HG03066 (cell line): ENCODE measurements at regions not wholly inside any gene's neighbourhood (a gene's known extent, or its start where the extent isn't known, plus 50 kb on each side); places are given as distances from the start of the nearest gene placed in this dataset.
"Not testable (repeated sequence)": the region's sequence is repeated elsewhere in the genome, so short reads cannot be mapped to it uniquely, and the experiment has no call there.

Source experiments
- ATAC-seq: cut with Tn5 transposase; IDR thresholded peaks from one replicate; pipeline ENCODE4 v1.9.1; 2021; ENCODE audit warnings: low read depth; ENCODE audit not compliant: unreplicated experiment

DNA sequence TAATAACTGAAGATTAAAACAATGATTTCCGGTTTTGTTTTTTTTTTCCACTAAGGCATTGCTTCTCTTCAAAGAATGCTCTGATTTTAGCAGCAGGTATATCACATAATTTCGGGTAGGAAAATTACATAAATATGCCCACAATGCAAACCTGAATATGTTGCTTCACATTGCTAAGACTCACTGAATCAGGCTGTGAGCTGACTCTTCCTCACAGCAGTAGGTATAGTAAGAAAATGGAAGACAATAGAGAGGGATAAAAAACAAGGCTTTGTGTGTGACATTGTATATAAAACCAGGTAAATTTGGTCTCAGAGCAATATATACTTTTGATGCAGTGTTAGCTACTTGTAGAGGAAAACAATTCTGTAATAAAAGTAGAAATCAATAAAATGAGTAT lies 1355.0 kb downstream of the OLFM4 start:
- ATAC-seq = no peak

- no peak for ATAC-seq
Observed at GRCh38 chr13:54387625-54388024, 1359.0 kb downstream of the OLFM4 start.

DNA sequence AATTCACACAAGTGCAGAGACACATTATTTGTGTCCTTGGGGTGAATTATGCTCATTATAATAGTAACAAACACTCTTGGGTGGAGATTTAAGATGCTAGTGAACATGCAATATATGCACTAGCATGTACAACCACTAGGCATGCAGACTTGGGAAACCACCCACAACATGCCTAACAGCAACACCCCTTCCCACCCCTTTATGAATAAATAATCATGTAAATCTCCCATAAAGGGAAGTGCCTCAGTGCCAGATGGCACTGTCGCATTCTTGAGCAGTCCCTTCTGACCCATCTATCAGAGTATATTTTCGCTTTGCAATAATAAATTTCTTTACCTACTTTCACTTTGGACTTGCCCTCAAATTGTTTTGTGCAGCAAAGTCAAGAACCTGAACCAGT lies 1362.2 kb downstream of the OLFM4 start:
- ATAC-seq = no peak

DNA sequence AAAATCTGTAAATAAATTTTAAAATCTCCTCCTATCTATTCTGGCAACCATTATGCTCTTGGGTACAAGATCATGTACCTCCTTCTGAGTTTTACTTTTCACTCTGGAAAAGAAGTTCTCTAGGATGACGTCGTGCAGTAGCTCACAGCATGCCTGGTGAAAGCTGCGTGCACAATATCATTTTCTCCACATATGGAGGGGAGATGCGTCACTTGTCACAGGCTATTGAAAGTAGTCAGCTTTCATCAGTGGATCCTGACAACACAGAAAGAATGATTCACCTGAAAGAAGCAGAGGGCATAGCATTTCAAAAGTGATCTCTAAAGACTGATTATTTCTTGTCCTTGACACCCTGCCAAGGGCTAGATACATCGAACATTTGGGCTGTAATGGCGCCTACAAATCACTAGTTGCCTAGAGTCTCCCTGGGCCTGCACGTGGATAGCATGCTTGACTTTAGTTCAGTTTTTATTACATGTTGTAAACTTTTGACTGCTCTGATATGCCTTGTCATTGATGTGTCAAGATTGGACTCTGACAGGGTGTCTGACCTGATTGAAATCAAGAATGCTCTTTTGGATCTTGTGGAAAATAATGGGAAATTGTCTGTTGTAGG lies 1365.6 kb downstream of the OLFM4 start:
- no peak for ATAC-seq

GRCh38 chr13:54394908-54395307 lies 1366.3 kb downstream of the OLFM4 start:
- ATAC-seq = no peak

DNA sequence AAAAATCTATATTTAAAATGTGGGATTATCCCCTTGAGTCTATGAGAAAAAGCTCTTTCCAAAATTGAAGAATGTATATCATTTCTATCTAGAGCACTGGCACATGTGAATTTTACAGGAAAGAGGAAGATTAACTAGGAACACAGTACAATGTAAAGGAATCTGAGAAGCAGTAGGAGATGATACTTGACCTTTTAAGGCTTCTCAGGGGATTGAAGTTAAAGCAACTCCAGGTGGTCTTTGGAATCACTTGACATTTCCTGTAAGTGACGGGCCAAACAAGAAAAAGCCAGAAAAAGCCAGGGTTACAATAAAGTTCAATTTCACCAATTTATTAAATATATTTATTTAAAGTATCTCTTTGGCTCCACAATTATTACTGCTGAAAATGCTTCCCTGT lies 1373.9 kb downstream of the OLFM4 start:
- ATAC-seq = no peak

GRCh38 chr13:54415753-54416366 lies 1387.2 kb downstream of the OLFM4 start:
- ATAC-seq = no peak

DNA sequence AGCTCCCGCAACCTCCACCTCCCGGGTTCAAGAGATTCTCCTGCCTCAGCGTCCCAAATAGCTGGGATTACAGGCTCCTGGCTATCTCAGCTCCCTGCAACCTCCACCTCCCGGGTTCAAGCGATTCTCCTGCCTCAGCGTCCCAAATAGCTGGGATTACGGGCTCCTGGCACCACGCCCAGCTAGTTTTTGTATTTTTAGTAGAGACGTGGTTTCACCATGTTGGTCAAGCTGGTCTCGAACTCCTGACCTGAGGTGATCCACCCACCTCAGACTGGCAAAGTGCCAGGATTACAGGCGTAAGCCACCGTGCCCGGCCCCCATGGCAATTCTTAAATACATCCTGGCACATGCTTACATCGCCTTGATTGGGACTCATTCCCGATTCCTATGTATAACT lies 1394.3 kb downstream of the OLFM4 start:
- not testable (repeated sequence) for ATAC-seq

DNA sequence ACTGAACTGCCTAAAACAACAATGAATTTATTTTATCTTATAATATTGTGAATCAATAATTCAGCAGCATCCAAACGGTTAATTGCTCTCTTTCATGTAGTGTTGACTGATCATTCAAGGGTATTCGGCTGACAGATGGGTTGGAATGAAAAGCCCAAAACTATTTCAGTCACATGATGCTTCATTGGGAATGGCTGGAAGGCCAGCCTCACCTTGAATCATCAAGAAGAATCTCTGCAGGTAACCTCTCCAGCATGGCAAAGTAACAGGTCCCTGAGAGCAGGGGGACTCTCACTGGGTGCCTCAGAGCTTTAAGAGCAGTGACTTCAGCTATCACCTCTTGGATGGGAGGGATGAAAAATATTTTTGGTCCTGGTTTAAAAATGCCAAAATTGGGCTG lies 1395.7 kb downstream of the OLFM4 start:
- ATAC-seq = no peak

DNA sequence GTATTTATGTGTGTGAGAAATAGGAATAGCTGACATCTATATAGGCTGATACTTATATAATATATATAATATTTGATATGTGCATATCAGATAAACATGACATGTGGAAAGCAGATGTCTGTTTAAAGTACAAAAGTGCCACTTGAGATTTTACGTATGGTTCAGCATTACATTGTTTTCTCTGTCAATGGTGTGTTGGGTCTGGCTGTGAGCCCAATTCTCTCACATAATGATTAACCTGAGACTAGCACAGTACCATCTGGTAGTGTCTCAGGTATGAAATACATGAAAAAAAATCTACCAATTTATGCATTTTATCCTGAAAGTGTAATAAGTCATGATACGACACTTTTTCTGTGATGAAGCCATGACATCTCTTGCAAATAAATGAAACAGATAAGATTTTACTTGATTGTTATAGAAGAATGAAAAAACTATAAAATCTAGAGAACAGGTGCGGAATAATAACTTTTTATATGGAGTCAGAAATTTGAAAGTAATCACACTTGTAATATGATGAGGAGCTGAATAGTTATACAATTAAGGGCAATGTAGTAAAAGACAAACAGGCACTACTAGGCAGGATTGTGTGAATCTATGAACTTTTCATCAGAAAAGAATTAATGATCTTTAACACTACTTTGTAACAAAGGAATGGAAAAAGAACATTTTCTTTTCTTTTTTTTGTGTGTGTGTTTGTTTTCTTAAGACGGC lies 1405.0 kb downstream of the OLFM4 start:
- no peak for ATAC-seq

DNA sequence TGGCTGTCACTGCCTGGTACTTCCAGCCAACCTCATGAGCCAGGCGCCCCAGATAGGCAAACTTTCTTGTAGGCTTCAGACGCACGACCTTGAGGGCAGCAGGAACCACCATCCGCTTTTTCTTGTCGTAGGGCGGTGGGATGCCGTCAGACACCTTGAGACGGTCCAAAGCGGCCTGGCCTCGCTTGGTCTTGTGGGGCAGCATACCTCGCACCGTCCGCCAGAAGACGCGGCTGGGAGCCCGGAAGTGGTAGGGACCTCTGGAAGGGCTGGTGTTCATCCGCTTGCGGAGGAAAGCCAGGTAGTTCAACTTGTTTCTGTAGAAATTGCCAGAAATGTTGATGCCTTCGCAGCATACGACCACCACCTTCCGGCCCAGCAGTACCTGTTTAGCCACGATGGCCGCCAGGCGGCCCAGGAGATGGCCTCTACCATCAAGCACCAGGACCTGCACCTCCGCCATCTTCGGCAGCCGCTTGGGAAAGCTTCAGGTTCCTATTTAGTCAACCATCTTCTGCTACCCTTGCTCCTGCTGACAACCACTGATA lies 1412.3 kb downstream of the OLFM4 start:
- ATAC-seq = not testable (repeated sequence)

DNA sequence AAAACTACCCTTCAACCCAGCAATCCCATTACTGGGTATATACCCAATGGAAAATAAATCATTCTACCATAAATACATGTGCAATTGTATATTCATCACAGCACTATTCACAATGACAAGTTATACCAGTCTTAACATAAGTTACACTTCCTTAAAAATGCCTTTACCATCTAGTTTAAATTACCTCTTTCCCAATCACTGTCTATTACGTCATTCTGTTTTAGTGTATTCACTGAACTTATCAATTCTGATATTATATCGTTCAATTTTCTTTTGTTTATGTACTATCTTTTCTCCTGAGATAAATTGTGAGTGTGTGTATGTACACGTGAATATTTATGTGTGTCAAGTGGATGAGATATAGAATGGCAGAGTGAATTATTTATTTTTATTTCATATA lies 1416.8 kb downstream of the OLFM4 start:
- ATAC-seq = no peak

GRCh38 chr13:54445865-54446264 lies 1417.3 kb downstream of the OLFM4 start:
- no peak for ATAC-seq

DNA sequence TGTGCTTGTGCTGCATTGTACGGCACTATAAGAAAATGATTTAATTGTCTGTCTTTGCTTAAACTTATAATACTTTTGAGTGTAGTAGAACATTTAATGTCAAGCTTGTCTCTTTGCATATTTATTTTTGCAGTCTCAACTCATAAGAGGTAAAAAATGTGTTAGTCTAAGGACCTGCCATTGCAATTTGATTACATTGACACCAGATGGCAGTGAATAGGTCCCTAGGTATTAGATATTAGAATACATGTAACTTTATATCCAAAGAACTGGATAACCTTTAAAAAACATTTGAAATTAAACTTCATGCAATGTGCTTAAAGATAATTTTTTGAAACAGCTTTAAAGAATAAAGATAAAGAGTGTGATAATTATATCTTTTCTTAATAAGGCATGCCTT lies 1421.3 kb downstream of the OLFM4 start:
- no peak for ATAC-seq

GRCh38 chr13:54484166-54484565 lies 1455.6 kb downstream of the OLFM4 start:
- ATAC-seq = no peak

DNA sequence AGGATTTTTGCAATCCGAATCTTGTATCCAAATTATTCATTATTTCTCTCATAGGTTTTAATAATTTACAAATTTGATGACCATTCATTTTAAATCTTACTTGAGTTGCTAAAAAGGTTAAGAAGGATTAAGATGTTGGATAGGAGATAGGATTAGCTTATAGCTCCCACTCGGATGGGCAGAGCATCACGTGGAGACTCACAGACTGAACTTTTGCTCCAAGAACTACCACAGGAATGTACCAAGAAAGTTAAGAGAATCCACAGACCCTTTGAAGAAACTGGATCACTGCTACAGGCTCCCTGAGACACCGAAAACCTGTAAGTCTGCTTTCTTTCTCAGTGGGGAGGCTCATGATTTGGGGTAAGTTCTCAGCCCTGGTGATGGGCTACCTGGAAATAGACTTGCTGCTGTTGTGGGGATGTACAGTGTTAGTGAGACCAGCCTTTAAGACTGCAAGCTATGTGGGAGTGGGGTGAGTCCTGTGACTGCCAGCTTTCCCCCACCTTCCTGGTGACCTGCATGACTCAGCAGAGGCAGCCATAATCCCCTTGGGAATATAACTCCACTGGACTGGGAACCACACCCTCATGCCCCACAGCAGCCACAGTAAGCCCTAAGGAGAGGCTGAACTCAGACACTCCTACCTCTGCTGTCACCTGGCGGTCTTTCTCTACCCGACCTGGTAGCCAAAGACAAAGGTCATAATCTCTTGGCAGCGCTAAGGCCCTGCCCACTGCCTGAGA lies 1458.0 kb downstream of the OLFM4 start:
- ATAC-seq = no peak

GRCh38 chr13:54489359-54489758 lies 1460.7 kb downstream of the OLFM4 start:
- ATAC-seq = no peak

GRCh38 chr13:54492995-54493394 lies 1464.4 kb downstream of the OLFM4 start:
- ATAC-seq = no peak

- ATAC-seq = no peak
Observed at GRCh38 chr13:54511366-54511765, 1482.8 kb downstream of the OLFM4 start.

DNA sequence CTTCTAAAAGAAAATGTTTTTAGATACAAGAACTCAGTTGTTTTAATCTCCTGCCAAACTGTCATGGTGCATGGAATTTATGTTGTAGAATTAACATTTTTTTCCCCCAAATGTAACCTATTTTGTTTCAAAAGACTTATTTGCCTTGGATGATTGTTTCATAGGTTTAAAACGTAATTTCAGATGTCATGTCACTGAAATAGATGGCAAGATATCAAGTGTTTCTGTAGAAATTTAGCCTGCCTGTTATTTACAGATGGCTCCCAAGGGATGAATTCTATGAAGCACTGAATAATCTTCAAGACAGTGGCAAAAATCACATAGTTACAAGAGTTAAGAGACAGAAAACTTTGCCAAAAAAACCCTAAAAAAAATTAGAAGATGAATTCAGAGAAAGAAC lies 1484.6 kb downstream of the OLFM4 start:
- ATAC-seq = no peak

GRCh38 chr13:54536112-54536511 lies 1507.5 kb downstream of the OLFM4 start:
- ATAC-seq = no peak
